OCI-LY1 (cell line): ENCODE measurements at regions not wholly inside any gene's neighbourhood (a gene's known extent, or its start where the extent isn't known, plus 50 kb on each side); places are given as distances from the start of the nearest gene placed in this dataset.

Source experiments
- H2AFZ ChIP-seq: fragments of 200-600 bp; sonication (generic), shearing (Covaris generic); 2 replicates; pipeline ENCODE4 v1.6.0; 2014; ENCODE audit warnings: antibody characterized with exemption, mild to moderate bottlenecking, low read length
- H3F3A ChIP-seq: fragments of 200-600 bp; sonication (generic), shearing (Covaris generic); 2 replicates; pipeline ENCODE4 v1.6.0; 2014; ENCODE audit warnings: mild to moderate bottlenecking, antibody characterized with exemption, low read length, moderate library complexity; ENCODE audit not compliant: insufficient read depth
- H3K27ac ChIP-seq: fragments of 200-600 bp; sonication (generic); 2 replicates; pipeline ENCODE4 v1.5.1; 2014; ENCODE audit warnings: low read length, mixed run types, mild to moderate bottlenecking, low read depth; ENCODE audit not compliant: poor library complexity, severe bottlenecking
- H3K27me3 ChIP-seq: fragments of 200-600 bp; sonication (generic); 2 replicates; pipeline ENCODE4 v1.6.0; 2014; ENCODE audit warnings: antibody characterized with exemption, mild to moderate bottlenecking, low read length, moderate library complexity; ENCODE audit not compliant: insufficient read depth
- H3K36me3 ChIP-seq: fragments of 200-600 bp; sonication (generic); 2 replicates; pipeline ENCODE4 v1.6.1; 2014; ENCODE audit warnings: mild to moderate bottlenecking, antibody characterized with exemption, low read length, moderate library complexity, mixed read lengths; ENCODE audit not compliant: insufficient read depth
- H3K4me1 ChIP-seq: fragments of 200-600 bp; sonication (generic); 2 replicates; pipeline ENCODE4 v1.5.1; 2014; ENCODE audit warnings: mild to moderate bottlenecking, low read length, moderate library complexity; ENCODE audit not compliant: insufficient read depth, severe bottlenecking
- H3K4me2 ChIP-seq: fragments of 200-600 bp; sonication (generic), shearing (Covaris generic); 2 replicates; pipeline ENCODE4 v1.6.1; 2014; ENCODE audit warnings: low read length
- H3K4me3 ChIP-seq: fragments of 200-600 bp; sonication (generic); 2 replicates; pipeline ENCODE4 v1.5.1; 2014; ENCODE audit warnings: low read length, low read depth, mild to moderate bottlenecking, mixed read lengths; ENCODE audit not compliant: poor library complexity, severe bottlenecking
- H3K79me2 ChIP-seq: fragments of 200-600 bp; shearing (Covaris generic); 2 replicates; pipeline ENCODE4 v1.6.1; 2016; ENCODE audit warnings: mixed run types, low read length, mixed read lengths; ENCODE audit not compliant: insufficient read depth
- H3K9ac ChIP-seq: fragments of 200-600 bp; sonication (generic), shearing (Covaris generic); 2 replicates; pipeline ENCODE4 v1.6.1; 2014; ENCODE audit warnings: mild to moderate bottlenecking, low read length, mixed read lengths
- H3K9me2 ChIP-seq: fragments of 200-600 bp; sonication (generic), shearing (Covaris generic); 2 replicates; pipeline ENCODE4 v1.6.1; 2014; ENCODE audit warnings: low read depth, mild to moderate bottlenecking, low read length, mixed read lengths
- H3K9me3 ChIP-seq: fragments of 200-600 bp; shearing (Covaris generic); 2 replicates; pipeline ENCODE4 v1.6.1; 2014; ENCODE audit warnings: low read length, mixed read lengths
- H4K20me1 ChIP-seq: fragments of 200-600 bp; sonication (generic), shearing (Covaris generic); 2 replicates; pipeline ENCODE4 v1.6.0; 2016; ENCODE audit warnings: mild to moderate bottlenecking, low read length; ENCODE audit not compliant: insufficient read depth
- CTCF ChIP-seq: fragments of 200-600 bp; sonication (generic), shearing (Covaris generic); IDR thresholded peaks from 2 replicates; pipeline ENCODE4 v1.5.1; 2017; ENCODE audit warnings: mild to moderate bottlenecking, antibody characterized with exemption, low read length, moderate library complexity, mixed read lengths
- EZH2 ChIP-seq: fragments of 200-600 bp; sonication (generic), shearing (Covaris generic); IDR thresholded peaks from 2 replicates; pipeline ENCODE4 v1.8.0; 2017; ENCODE audit warnings: borderline replicate concordance, mixed run types, mild to moderate bottlenecking, antibody characterized with exemption, low read length, moderate library complexity, mixed read lengths

- Histone ChIP-seq H3K9me2 (no peaks in the 10 kb centered on the region), H3F3A (no peaks in the 10 kb centered on the region), H3K9ac (no peak overlapping the region), H3K27me3 (no peaks in the 10 kb centered on the region), H3K27ac (no peak overlapping the region), H3K36me3 (no peaks in the 10 kb centered on the region), H3K9me3 (no peaks in the 10 kb centered on the region), H3K4me2 (no peak overlapping the region), H2AFZ (no peak overlapping the region), H4K20me1 (no peaks in the 10 kb centered on the region), H3K4me3 (no peak overlapping the region), H3K79me2 (no peaks in the 10 kb centered on the region), H3K4me1 (peaks cover under 1% of the 10 kb centered on the region)
- TF ChIP-seq CTCF (no peak), EZH2 (no peak)
Observed at GRCh38 chr14:65261425-65261920, 151.1 kb upstream of the FUT8 start.

GRCh38 chr14:65261946-65262345 is 150.6 kb upstream of the FUT8 start:
- H3F3A ChIP-seq: no peaks in the 10 kb centered on the region
- H3K36me3 ChIP-seq: no peaks in the 10 kb centered on the region
- no peaks in the 10 kb centered on the region for H3K9me3 ChIP-seq
- H3K4me1 ChIP-seq: no peaks in the 10 kb centered on the region
- no peaks in the 10 kb centered on the region for H4K20me1 ChIP-seq
- H3K9me2 ChIP-seq: no peaks in the 10 kb centered on the region
- no peaks in the 10 kb centered on the region for H3K27me3 ChIP-seq
- H3K4me2 ChIP-seq: no peak overlapping the region
- H3K27ac ChIP-seq: no peak overlapping the region
- H3K4me3 ChIP-seq: no peak overlapping the region
- H2AFZ ChIP-seq: no peak overlapping the region
- TF ChIP-seq CTCF (no peak), EZH2 (no peak)
- H3K9ac ChIP-seq: no peak overlapping the region
- H3K79me2 ChIP-seq: no peaks in the 10 kb centered on the region

DNA sequence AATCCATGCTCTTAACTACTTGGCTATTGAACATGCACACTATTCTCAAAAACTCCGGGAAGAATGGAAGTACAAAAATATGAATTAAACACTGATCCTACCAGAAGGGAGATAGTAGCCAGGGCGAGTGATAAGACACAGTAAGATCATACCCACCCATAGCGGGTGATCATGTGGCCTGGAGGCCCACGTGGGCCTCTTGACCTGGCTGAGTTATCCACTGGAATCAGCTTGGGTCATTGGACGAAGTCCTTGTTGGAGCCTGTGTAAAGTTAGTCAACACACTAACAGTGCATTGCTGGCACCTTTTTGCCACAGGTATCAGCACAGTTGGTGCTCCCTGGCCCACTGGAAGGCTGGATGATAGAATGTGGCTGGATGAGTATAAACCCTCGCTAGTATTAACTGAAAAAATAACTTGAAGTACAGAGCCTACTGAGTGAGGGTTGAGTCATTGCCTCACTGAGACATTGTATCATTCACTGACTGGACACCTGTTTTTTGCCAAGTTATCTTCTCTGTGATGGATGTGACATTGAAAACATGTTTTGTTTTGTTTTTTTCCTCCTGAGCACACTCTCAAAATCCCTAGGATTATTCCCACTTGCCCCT is 149.2 kb upstream of the FUT8 start:
- H3K9me2 ChIP-seq: no peaks in the 10 kb centered on the region
- no peaks in the 10 kb centered on the region for H3K27me3 ChIP-seq
- no peaks in the 10 kb centered on the region for H3K9me3 ChIP-seq
- no peaks in the 10 kb centered on the region for H3K79me2 ChIP-seq
- no peaks in the 10 kb centered on the region for H3F3A ChIP-seq
- TF ChIP-seq EZH2: no peak
- no peak for TF ChIP-seq CTCF
- H3K9ac ChIP-seq: no peak overlapping the region
- no peak overlapping the region for H3K27ac ChIP-seq
- H3K4me3 ChIP-seq: no peak overlapping the region
- H4K20me1 ChIP-seq: no peaks in the 10 kb centered on the region
- H3K36me3 ChIP-seq: no peaks in the 10 kb centered on the region
- H3K4me1 ChIP-seq: peaks cover under 1% of the 10 kb centered on the region
- no peak overlapping the region for H3K4me2 ChIP-seq
- H2AFZ ChIP-seq: no peak overlapping the region
